ENCODE measurements at regions not wholly inside any gene's neighbourhood (a gene's known extent, or its start where the extent isn't known, plus 50 kb on each side); places are given as distances from the start of the nearest gene placed in this dataset.

- in situ Hi-C loops (cut with MboI; ENCODE audit: low sequenced_read_pairs), result loop anchor here (25.0 kb wide), 1 partner anchor 92 kb away; no protein-coding TSS in a partner anchor
Measured at GRCh38 chr13:50654331-50654730, 189.2 kb downstream of the DLEU7 start.

GRCh38 chr13:50661881-50662280, 181.6 kb downstream of the DLEU7 start:
- in situ Hi-C loops (cut with MboI; ENCODE audit: low sequenced_read_pairs), result loop anchor here (25.0 kb wide), 1 partner anchor 100 kb away; no protein-coding TSS in a partner anchor

- in situ Hi-C loops (cut with MboI; ENCODE audit: low sequenced_read_pairs), result loop anchor here (25.0 kb wide), 1 partner anchor 103 kb away; no protein-coding TSS in a partner anchor
Measured at GRCh38 chr13:50664951-50665350, 178.5 kb downstream of the DLEU7 start.

DNA sequence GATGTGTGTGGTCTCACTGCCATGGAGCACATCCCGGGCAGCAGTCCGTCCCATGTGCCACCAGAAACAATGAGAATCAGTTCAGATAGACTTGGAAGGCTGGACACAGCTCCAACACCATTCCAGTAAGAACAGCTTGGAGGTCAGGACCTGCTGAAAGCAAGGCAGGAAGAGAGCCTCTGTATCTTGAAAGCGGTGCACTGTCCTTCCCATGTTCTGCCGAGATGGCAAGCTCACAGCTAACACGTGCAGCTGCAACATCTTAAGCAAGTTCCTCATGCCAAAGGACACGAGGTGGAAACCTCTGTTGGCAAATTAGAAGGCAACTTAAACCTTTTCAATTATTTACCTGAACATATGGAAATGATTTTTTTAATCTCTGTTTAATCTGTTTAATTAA, 175.4 kb downstream of the DLEU7 start:
- in situ Hi-C loops (cut with MboI; ENCODE audit: low sequenced_read_pairs), result loop anchor here (25.0 kb wide), 1 partner anchor 106 kb away; no protein-coding TSS in a partner anchor

DNA sequence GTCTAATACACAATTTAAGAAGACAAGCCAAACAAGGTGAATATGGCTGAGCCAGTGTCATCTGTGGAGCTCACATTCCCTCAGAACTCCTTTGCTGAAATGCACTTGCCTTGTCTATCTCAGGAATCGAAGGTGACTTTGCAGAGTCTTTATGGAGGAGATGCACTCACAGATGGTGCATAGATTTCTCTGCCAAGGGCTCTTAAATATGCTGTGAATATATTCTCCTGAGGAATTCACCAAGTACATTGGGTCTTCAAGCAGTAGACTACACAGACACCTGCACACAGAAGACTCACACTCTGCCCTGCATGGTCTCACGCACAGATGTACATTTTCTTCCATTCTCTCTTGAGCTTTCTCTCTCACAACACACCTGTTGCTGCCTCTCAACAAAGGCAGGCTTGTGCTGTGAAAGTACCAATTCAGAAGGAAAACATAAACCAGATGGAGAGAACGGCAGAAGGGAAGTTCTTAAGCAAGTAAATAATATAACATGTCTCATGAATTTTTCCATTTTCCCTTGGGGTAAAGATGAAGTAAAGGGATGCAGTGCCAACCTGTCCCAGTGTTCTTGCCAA, 174.7 kb downstream of the DLEU7 start:
- in situ Hi-C loops (cut with MboI; ENCODE audit: low sequenced_read_pairs), result loop anchor here (25.0 kb wide), 1 partner anchor 106 kb away; no protein-coding TSS in a partner anchor

DNA sequence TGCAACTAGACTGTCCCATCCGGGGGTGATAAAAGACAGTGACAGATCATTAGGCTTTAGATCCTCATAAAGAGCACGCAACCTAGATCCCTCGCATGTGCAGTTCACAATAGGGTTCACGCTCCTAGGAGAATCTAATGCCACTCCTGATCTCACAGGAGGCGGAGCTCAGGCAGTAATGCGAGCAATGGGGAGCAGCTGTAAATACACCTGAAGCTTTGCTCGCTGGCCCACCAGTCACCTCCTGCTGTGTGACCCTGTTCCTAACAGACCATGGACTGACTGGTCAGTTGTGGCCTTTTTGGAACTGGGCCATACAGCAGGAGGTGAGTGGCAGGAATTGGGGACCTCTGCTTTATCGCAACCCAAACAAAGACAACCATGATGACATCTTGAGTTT, 173.2 kb downstream of the DLEU7 start:
- in situ Hi-C loops (cut with MboI; ENCODE audit: low sequenced_read_pairs), result loop anchor here (25.0 kb wide), 1 partner anchor 108 kb away; no protein-coding TSS in a partner anchor

- in situ Hi-C loops (cut with MboI; ENCODE audit: low sequenced_read_pairs), result loop anchor here (25.0 kb wide), 1 partner anchor 109 kb away; no protein-coding TSS in a partner anchor
Measured at GRCh38 chr13:50670847-50671496, 172.5 kb downstream of the DLEU7 start.

- in situ Hi-C loops (cut with MboI; ENCODE audit: low sequenced_read_pairs), result loop anchor here (25.0 kb wide), 1 partner anchor 109 kb away; no protein-coding TSS in a partner anchor
Measured at GRCh38 chr13:50671497-50671850, 172.0 kb downstream of the DLEU7 start.

GRCh38 chr13:50672025-50672424, 171.5 kb downstream of the DLEU7 start:
- in situ Hi-C loops (cut with MboI; ENCODE audit: low sequenced_read_pairs), result loop anchor here (25.0 kb wide), 1 partner anchor 110 kb away; no protein-coding TSS in a partner anchor

- in situ Hi-C loops (cut with MboI; ENCODE audit: low sequenced_read_pairs), result no loop called here
Measured at GRCh38 chr13:50675651-50676050, 167.8 kb downstream of the DLEU7 start.

DNA sequence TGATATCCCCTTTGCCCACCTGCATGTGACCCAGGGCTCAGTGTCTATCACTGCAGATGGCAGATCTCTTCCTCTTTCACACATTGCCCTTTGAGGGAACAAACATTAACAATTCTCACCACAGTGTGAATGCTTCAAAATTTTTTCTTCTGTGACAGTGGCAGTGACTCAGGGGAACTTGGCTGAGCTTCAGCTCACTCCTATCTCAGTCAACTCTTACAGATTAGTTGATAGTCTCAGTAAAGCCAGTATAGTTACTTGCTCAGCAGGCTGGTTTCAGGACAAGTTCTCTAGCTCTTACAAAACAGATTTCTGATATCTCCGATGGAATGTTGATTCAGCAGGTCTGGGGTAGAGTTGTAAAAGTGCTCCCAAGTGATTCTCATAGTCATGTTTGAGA, 166.9 kb downstream of the DLEU7 start:
- in situ Hi-C loops (cut with MboI; ENCODE audit: low sequenced_read_pairs), result no loop called here

DNA sequence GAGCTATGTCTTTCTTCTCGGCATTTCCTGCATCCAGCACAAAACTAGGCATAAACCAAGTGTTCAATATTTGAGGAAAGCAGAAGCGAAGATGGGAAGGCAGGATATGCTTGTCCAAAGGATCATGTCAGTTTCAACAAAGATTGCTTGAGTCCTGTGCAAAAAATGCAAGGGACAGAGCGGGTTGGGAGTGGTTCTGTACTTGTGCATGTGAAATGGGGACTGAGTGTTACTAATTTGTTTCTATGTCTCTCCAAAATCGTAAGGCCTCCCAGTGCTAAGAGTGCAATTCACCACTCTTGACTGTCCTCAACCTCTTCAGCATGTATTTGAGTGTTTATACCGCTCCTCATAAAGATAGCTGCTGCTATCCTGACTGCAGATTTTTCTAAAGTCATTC, 166.2 kb downstream of the DLEU7 start:
- in situ Hi-C loops (cut with MboI; ENCODE audit: low sequenced_read_pairs), result no loop called here

DNA sequence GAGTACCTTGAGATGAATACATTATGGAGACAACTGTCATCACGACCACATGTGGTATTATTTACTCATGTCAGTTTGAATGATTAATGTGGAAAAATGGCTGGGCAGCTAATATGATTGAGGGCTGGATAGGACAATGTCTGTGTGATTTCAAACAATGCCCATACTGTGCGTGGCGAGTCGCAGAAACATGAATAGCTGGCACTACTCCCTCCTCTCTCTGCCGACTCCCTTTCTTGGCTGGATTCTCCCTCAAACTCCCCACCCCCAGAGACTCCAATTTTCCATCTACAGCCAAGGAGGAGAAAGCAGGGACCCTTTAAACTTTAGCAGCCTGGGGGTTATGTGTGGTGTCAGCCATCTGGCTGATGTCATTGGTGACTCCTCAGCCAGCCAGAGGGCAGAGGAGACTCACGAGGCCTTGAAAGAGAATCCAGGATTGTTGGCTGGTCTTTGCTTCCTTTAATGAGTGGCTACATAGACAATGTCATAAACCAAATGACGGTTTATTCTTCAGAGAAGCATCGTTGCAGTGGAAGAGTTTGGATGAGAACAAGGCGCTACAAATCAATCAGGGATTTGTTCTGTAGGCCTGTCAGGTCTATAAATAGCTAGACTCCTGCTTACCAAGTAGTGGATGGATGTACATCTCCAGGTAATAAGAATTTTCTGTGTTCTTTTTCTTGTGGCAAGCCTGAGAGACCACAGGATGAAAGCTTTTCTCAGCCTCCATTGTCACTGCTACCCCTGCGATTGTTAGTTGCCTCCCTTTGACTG, 165.6 kb downstream of the DLEU7 start:
- in situ Hi-C loops (cut with MboI; ENCODE audit: low sequenced_read_pairs), result no loop called here

DNA sequence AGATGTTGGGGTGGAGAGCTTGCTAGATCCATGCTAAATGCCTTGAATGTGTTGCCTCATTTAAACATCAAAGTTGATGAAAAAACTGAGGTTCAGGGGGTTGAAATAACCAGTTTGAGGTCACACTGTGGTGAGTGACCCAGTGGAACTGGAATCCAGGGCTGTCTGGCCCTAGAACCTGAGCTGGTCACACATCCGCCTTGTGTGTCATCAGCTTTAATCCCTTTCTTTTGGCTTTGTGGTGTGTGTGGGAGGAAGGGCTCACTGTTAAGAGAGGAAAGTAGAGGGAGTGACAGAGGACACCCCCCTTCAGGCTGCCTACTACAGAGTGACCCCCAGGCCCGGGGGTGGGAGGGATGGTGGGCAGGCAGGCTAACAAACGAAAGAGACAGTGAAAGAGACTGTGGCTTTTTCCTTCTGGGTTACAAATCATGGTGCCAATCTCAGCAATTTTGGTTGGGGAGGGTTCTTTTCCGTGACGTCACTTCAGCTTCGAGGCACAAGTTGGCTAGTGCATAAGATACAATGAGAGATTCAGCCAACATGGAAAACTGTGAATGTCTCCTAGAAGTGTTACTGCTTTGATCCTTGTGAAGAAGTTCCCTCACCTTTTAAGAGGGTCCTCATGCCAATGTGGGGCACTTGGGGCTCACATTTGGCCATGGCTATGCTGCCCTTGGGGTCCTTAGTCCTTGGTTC, 164.9 kb downstream of the DLEU7 start:
- in situ Hi-C loops (cut with MboI; ENCODE audit: low sequenced_read_pairs), result no loop called here

DNA sequence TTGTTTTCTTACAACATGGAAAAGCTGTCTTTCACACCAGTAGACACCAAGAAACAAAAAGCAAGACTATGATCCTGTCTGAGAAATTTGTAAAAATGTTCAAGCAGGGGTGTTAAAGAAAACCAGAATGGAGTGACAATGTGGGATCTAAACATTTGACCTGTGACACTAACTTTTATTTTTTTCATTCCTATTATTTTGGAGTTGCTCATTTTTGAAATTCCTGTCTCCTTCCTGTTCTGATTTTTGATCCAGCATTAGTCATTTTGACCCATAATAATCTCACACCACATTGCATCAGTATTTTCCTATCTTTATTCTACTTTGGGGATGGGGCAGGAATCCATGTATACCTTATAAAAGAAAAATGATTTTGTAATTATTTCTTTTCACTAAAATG, 164.2 kb downstream of the DLEU7 start:
- in situ Hi-C loops (cut with MboI; ENCODE audit: low sequenced_read_pairs), result no loop called here

DNA sequence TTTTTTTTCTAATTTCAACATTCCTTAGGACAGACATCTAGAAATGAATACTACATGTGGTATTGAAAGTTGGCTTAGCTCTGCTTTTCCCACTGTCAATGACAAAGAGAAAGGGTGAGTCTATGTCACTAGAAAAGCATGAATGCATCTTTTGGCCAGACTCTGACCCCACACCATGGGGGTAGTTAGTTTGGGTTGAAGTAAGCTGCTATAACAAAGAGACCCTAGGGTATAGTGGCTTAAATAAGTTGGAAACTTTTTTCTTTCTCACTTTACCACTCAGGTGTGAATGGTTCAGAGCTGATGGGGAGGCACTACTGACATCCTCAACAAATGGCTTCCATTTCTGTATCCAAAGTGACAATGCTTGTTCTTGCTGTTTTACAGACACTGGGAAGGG, 161.5 kb downstream of the DLEU7 start:
- in situ Hi-C loops (cut with MboI; ENCODE audit: low sequenced_read_pairs), result no loop called here

- in situ Hi-C loops (cut with MboI; ENCODE audit: low sequenced_read_pairs), result no loop called here
Measured at GRCh38 chr13:50682966-50683365, 160.5 kb downstream of the DLEU7 start.

DNA sequence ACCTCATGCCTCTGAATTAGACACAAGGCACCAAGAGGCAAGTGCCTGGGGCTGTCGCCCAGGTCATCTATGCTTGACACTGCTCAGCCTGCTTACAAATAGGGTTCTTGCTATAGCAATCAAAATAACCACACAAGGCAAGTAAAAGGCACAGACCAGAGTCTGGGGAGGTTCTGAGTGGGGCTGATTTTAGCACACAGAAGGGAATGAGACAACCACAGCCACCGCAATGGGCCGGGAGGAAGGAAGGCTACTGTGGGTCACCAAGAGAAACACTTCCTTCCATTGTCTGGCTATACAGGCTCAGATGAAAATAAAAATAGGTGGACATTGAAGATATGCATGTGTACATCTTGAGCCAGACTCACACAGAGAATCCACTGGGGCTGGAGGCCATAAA, 159.1 kb downstream of the DLEU7 start:
- in situ Hi-C loops (cut with MboI; ENCODE audit: low sequenced_read_pairs), result no loop called here

DNA sequence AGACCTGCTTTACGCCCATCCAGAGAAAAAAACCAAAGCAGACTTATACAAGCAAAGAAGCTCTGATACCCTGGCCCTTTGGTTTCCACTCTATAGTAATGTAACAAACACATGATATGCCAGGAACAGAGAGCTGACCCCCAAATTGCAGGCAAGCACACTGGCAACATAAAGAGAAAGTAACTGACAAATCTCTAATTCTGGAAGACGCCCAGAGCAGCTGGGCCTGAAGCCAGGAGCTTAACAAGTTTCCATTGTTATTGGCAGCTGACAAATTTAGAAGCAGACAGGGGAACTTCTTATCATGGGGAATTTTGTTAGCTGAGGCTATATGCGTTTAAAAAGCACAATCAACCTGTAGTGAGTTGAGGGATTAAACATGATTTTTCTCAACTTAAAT, 158.0 kb downstream of the DLEU7 start:
- in situ Hi-C loops (cut with MboI; ENCODE audit: low sequenced_read_pairs), result no loop called here

DNA sequence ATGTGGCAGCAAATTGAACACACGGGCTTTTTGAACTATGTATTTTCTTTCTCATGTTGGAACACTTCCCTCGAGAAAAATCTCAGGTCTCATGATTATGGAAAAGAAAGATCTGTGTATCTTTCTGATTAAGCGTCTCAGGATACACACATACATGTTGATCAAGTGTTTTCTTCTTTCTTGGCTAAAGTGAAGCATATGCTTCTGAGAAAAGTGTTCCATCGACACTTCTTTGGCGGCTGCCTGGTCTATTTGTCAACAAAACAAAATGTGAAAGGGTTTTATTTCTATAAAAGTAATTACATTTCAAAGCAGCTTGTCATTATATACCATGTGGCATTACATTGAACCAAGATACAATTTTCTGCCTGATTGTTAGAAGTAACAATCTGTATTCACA, 157.5 kb downstream of the DLEU7 start:
- in situ Hi-C loops (cut with MboI; ENCODE audit: low sequenced_read_pairs), result no loop called here

DNA sequence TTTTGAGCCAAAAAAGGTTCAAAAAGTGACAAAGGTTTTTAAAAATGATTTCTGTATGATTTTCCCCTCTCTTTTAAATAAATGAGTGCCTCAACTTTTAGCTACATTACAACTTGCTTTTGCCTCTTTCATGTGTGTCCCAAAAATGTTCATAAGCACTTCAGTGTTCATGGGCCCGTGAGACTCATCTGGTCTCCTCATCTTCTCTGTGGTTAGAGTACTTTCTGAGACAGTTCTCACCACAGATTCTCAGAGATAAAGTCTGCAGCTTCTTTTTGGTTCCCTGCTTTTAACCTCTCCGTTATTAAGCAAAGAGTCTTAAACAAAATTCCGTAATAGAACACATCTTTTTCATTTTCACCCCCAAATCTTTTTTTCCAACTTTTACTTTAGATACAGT, 156.9 kb downstream of the DLEU7 start:
- in situ Hi-C loops (cut with MboI; ENCODE audit: low sequenced_read_pairs), result no loop called here

Measured in HL-60/S4 (cell line).